ENCODE measurements at regions not wholly inside any gene's neighbourhood (a gene's known extent, or its start where the extent isn't known, plus 50 kb on each side); places are given as distances from the start of the nearest gene placed in this dataset.

DNA sequence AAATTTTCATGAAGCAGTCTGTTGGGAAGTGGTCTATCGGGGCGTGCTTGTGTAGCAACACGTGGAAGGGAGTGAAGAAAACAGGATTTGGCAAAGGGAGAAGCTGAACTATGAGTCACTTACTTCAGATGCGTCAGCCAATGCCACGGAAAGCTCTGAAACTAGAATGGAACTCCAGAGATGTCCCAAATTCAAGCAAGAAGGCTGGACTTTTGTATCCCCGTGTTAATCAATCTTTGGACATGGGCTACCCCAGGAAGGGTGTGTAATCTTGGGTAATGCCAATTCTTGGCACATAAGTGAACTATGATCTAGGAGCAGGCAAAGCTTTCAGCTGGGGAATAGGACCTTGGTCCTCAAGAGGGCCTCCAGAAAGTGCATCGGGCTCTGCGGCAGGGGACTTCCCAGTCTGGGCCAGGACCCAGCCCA lies 102.6 kb downstream of the ADSS2 start:
- TF ChIP-seq, protein P1, sequence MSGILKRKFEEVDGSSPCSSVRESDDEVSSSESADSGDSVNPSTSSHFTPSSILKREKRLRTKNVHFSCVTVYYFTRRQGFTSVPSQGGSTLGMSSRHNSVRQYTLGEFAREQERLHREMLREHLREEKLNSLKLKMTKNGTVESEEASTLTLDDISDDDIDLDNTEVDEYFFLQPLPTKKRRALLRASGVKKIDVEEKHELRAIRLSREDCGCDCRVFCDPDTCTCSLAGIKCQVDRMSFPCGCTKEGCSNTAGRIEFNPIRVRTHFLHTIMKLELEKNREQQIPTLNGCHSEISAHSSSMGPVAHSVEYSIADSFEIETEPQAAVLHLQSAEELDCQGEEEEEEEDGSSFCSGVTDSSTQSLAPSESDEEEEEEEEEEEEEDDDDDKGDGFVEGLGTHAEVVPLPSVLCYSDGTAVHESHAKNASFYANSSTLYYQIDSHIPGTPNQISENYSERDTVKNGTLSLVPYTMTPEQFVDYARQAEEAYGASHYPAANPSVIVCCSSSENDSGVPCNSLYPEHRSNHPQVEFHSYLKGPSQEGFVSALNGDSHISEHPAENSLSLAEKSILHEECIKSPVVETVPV (CRISPR knock-in tag; IDR thresholded peaks at IDR 0.05), result no peak
- no peak for TF ChIP-seq ISL1 (CRISPR knock-in tag; IDR thresholded peaks at IDR 0.05)
- TF ChIP-seq, protein P2, sequence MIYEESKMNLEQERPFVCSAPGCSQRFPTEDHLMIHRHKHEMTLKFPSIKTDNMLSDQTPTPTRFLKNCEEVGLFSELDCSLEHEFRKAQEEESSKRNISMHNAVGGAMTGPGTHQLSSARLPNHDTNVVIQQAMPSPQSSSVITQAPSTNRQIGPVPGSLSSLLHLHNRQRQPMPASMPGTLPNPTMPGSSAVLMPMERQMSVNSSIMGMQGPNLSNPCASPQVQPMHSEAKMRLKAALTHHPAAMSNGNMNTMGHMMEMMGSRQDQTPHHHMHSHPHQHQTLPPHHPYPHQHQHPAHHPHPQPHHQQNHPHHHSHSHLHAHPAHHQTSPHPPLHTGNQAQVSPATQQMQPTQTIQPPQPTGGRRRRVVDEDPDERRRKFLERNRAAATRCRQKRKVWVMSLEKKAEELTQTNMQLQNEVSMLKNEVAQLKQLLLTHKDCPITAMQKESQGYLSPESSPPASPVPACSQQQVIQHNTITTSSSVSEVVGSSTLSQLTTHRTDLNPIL (CRISPR knock-in tag; IDR thresholded peaks at IDR 0.05; ENCODE audit: low read depth), result no peak
- TF ChIP-seq ARNTL (CRISPR knock-in tag; IDR thresholded peaks at IDR 0.05; ENCODE audit: borderline replicate concordance, low read depth), result no peak
- no peak for TF ChIP-seq ESRRG (CRISPR knock-in tag; IDR thresholded peaks at IDR 0.05)
- TF ChIP-seq SNAI2 (CRISPR knock-in tag; IDR thresholded peaks at IDR 0.05), result no peak
- TF ChIP-seq, protein P3, sequence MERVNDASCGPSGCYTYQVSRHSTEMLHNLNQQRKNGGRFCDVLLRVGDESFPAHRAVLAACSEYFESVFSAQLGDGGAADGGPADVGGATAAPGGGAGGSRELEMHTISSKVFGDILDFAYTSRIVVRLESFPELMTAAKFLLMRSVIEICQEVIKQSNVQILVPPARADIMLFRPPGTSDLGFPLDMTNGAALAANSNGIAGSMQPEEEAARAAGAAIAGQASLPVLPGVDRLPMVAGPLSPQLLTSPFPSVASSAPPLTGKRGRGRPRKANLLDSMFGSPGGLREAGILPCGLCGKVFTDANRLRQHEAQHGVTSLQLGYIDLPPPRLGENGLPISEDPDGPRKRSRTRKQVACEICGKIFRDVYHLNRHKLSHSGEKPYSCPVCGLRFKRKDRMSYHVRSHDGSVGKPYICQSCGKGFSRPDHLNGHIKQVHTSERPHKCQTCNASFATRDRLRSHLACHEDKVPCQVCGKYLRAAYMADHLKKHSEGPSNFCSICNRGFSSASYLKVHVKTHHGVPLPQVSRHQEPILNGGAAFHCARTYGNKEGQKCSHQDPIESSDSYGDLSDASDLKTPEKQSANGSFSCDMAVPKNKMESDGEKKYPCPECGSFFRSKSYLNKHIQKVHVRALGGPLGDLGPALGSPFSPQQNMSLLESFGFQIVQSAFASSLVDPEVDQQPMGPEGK (CRISPR knock-in tag; IDR thresholded peaks at IDR 0.05; ENCODE audit: borderline replicate concordance), result no peak
- no peak for TF ChIP-seq ZNF8 (CRISPR knock-in tag; IDR thresholded peaks at IDR 0.05)
- no peak for TF ChIP-seq ZFP3 (CRISPR knock-in tag; IDR thresholded peaks at IDR 0.05)
- TF ChIP-seq ZNF70 (CRISPR knock-in tag; IDR thresholded peaks at IDR 0.05), result no peak
- TF ChIP-seq ZFP30 (CRISPR knock-in tag; IDR thresholded peaks at IDR 0.05), result no peak
- TF ChIP-seq OSR1 (CRISPR knock-in tag; IDR thresholded peaks at IDR 0.05), result 0 out of 2 replicates have a peak, but pooled peaks have one; percentile 10

Measured in SK-N-SH treated with all-trans-retinoic acid at 6 μM for 48 hours (cell line).